ENCODE measurements at regions not wholly inside any gene's neighbourhood (a gene's known extent, or its start where the extent isn't known, plus 50 kb on each side); places are given as distances from the start of the nearest gene placed in this dataset.

GRCh38 chr6:131382631-131383030 lies 190.4 kb upstream of the ARG1 start:
- DNase-seq (ENCODE audit: insufficient read length, low spot score): no peak
- FAIRE-seq: no peak

- FAIRE-seq (no peak), DNase-seq (ENCODE audit: insufficient read length, low spot score) (no peak)
Measured at GRCh38 chr6:131383421-131384411, 189.3 kb upstream of the ARG1 start.

- DNase-seq (ENCODE audit: insufficient read length, low spot score): no peak
- no peak for FAIRE-seq
Measured at GRCh38 chr6:131387562-131388447, 185.2 kb upstream of the ARG1 start.

GRCh38 chr6:131390322-131390721 lies 182.7 kb upstream of the ARG1 start:
- no peak for FAIRE-seq
- DNase-seq (ENCODE audit: insufficient read length, low spot score): no peak

- no peak for FAIRE-seq
- DNase-seq (ENCODE audit: insufficient read length, low spot score): no peak
Measured at GRCh38 chr6:131391116-131391515, 181.9 kb upstream of the ARG1 start.

- FAIRE-seq: no peak
Measured at GRCh38 chr6:131393433-131393832, 179.6 kb upstream of the ARG1 start.

GRCh38 chr6:131394768-131395432 lies 178.1 kb upstream of the ARG1 start:
- DNase-seq (ENCODE audit: insufficient read length, low spot score) (no peak), FAIRE-seq (no peak)

More at GRCh38 chr6:131393433-131393832, 179.6 kb upstream of the ARG1 start:
- no peak for DNase-seq (ENCODE audit: insufficient read length, low spot score)

GRCh38 chr6:131398176-131398575 lies 174.8 kb upstream of the ARG1 start:
- no peak for FAIRE-seq
- DNase-seq (ENCODE audit: insufficient read length, low spot score): no peak

GRCh38 chr6:131399433-131399832 lies 173.6 kb upstream of the ARG1 start:
- no peak for DNase-seq (ENCODE audit: insufficient read length, low spot score)
- no peak for FAIRE-seq

GRCh38 chr6:131400054-131400778 lies 172.8 kb upstream of the ARG1 start:
- DNase-seq (ENCODE audit: insufficient read length, low spot score) (no peak), FAIRE-seq (no peak)

- FAIRE-seq: no peak
- DNase-seq (ENCODE audit: insufficient read length, low spot score): no peak
Measured at GRCh38 chr6:131400779-131401496, 172.1 kb upstream of the ARG1 start.

- DNase-seq (ENCODE audit: insufficient read length, low spot score) (no peak), FAIRE-seq (no peak)
Measured at GRCh38 chr6:131408811-131409210, 164.2 kb upstream of the ARG1 start.

- FAIRE-seq (no peak), DNase-seq (ENCODE audit: insufficient read length, low spot score) (no peak)
Measured at GRCh38 chr6:131410785-131411184, 162.2 kb upstream of the ARG1 start.

- DNase-seq (ENCODE audit: insufficient read length, low spot score): no peak
- FAIRE-seq: no peak
Measured at GRCh38 chr6:131412960-131413830, 159.8 kb upstream of the ARG1 start.

GRCh38 chr6:131413831-131414191 lies 159.2 kb upstream of the ARG1 start:
- FAIRE-seq: no peak

GRCh38 chr6:131414956-131415355 lies 158.1 kb upstream of the ARG1 start:
- no peak for DNase-seq (ENCODE audit: insufficient read length, low spot score)
- FAIRE-seq: no peak

More at GRCh38 chr6:131413831-131414191, 159.2 kb upstream of the ARG1 start:
- no peak for DNase-seq (ENCODE audit: insufficient read length, low spot score)

GRCh38 chr6:131418441-131418840 lies 154.6 kb upstream of the ARG1 start:
- no peak for FAIRE-seq

GRCh38 chr6:131419702-131420101 lies 153.3 kb upstream of the ARG1 start:
- FAIRE-seq: no peak

More at GRCh38 chr6:131418441-131418840, 154.6 kb upstream of the ARG1 start:
- DNase-seq (ENCODE audit: insufficient read length, low spot score): no peak

GRCh38 chr6:131424016-131424415 lies 149.0 kb upstream of the ARG1 start:
- DNase-seq (ENCODE audit: insufficient read length, low spot score) (no peak), FAIRE-seq (no peak)

More at GRCh38 chr6:131419702-131420101, 153.3 kb upstream of the ARG1 start:
- DNase-seq (ENCODE audit: insufficient read length, low spot score): no peak

Measured in GM19239 (cell line).